ENCODE measurements at regions not wholly inside any gene's neighbourhood (a gene's known extent, or its start where the extent isn't known, plus 50 kb on each side); places are given as distances from the start of the nearest gene placed in this dataset.

DNA sequence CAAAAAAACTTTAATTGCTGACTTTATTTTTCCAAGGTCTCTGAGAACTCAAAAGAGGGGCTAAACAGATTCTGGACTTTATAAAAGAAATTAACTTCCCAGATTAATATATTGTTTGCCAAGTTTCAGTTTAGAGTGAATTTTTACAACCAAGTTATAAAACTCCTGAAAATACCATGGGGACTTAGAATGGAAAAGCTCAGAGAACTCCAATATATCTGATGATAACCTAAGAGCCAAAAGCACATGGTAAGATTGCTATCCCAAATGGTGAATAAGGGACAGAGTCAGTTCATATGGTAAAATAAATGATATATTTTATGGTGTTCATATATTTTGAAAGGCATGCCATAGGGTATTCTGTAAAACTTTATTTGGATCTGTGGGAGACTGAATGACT, 470.9 kb downstream of the TTLL7 start:
- TF ChIP-seq GATA2 (IDR thresholded peaks at IDR 0.05; ENCODE audit: low read depth, low read length) (no peak), GATA3 (IDR thresholded peaks at IDR 0.05; ENCODE audit: low read depth, low read length) (no peak)
